Astrocyte (in vitro differentiated cells and primary cell): ENCODE measurements at regions not wholly inside any gene's neighbourhood (a gene's known extent, or its start where the extent isn't known, plus 50 kb on each side); places are given as distances from the start of the nearest gene placed in this dataset.

Experiments
- EZH2 ChIP-seq: IDR thresholded peaks from 2 replicates; pipeline ENCODE4 v1.6.1; 2012; ENCODE audit warnings: mild to moderate bottlenecking, low read length, inconsistent platforms; ENCODE audit not compliant: insufficient read depth
- TF ChIP-seq, protein P1 (sequence below): IDR thresholded peaks from 2 replicates; pipeline ENCODE4 v1.5.1; 2011; ENCODE audit warnings: low read depth, mild to moderate bottlenecking, inconsistent platforms, low read length, moderate library complexity; ENCODE audit not compliant: insufficient read depth

- TF ChIP-seq, protein P1, sequence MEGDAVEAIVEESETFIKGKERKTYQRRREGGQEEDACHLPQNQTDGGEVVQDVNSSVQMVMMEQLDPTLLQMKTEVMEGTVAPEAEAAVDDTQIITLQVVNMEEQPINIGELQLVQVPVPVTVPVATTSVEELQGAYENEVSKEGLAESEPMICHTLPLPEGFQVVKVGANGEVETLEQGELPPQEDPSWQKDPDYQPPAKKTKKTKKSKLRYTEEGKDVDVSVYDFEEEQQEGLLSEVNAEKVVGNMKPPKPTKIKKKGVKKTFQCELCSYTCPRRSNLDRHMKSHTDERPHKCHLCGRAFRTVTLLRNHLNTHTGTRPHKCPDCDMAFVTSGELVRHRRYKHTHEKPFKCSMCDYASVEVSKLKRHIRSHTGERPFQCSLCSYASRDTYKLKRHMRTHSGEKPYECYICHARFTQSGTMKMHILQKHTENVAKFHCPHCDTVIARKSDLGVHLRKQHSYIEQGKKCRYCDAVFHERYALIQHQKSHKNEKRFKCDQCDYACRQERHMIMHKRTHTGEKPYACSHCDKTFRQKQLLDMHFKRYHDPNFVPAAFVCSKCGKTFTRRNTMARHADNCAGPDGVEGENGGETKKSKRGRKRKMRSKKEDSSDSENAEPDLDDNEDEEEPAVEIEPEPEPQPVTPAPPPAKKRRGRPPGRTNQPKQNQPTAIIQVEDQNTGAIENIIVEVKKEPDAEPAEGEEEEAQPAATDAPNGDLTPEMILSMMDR = no peak
- TF ChIP-seq EZH2 = no peak
Observed at GRCh38 chr17:71980171-71980570, 140.6 kb upstream of the SOX9 start.
